Astrocyte of the spinal cord (primary cell): ENCODE measurements at regions not wholly inside any gene's neighbourhood (a gene's known extent, or its start where the extent isn't known, plus 50 kb on each side); places are given as distances from the start of the nearest gene placed in this dataset.

Source experiments
- DNase-seq: peaks from one replicate; pipeline ENCODE4 v3.0.0; 2011; ENCODE audit warnings: low read depth, low spot score
- H3K4me3 ChIP-seq: 2 replicates; pipeline ENCODE4 v1.5.1; 2011; ENCODE audit warnings: low read depth, mild to moderate bottlenecking, low read length, moderate library complexity
- CTCF ChIP-seq: IDR thresholded peaks from 2 replicates; pipeline ENCODE4 v1.5.1; 2012; ENCODE audit warnings: low read depth, mild to moderate bottlenecking, low read length, inconsistent platforms
- in situ Hi-C: cut with HindIII; loops from 2 replicates; pipeline ENCODE4 v1.10.0; 2017; ENCODE audit warnings: low sequenced_read_pairs

DNA sequence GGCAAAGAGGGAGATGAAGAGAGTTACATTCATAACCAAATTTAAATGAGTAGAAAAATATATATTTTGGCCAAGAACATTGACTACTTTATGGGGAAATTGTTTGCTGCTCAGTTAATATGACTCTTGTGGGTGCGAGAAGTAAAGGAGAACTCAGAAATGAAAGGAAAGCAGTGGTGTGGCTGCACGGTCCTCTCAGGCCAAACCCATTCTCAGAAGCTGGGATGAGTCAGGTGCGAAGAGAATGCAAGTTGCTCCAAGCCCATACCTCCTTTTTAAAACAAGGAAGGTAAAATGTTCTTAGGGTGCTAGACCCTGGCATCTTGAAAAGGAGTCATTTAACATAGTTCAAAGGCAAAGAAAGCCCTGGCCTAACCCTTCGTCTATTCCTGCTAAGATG, 258.6 kb downstream of the RAD51AP2 start:
- no peak overlapping the region for H3K4me3 ChIP-seq
- in situ Hi-C loops = no loop called here
- TF ChIP-seq CTCF = no peak
- no peak for DNase-seq

DNA sequence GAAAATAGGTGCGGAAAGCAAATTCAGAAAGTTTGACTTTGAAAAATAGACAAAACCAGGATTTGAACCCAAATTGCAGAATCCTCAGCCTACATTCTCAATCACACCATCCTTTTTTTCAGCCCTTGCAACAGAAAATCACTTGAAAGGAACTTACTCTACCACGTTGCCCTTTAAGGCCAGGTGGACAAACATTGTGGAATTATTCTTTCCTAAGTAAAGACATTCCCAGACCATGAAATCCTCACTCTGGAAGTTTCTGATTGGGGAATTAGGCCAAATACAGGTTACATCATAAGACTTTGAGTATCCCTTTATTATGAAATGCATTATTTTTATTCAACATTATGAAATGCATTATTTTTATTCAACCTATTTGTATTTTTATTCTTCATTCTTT, 259.4 kb downstream of the RAD51AP2 start:
- in situ Hi-C loops = no loop called here
- TF ChIP-seq CTCF = no peak
- no peak overlapping the region for H3K4me3 ChIP-seq
- DNase-seq = no peak

GRCh38 chr2:17257189-17257909, 260.9 kb downstream of the RAD51AP2 start:
- peak; percentile 26 for DNase-seq

DNA sequence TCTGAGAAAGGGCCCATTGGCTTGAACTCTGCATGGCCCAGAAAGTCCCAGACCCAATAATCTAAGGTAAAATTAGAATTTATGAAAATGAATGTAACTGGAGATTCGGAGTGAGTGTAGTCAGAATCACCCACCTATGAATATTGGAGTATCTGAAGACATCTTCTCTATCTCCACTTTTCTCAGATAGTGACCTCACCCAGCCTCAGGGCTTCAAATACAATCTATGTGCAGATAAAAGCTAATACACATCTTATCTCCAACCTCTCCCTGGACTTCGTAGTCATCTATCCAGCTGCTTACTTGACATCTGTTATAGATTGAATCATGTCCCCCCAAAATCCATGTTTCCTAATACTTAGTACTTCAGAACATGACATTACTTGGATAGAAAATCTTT, 263.2 kb downstream of the RAD51AP2 start:
- no peak for TF ChIP-seq CTCF
- in situ Hi-C loops = no loop called here
- no peak overlapping the region for H3K4me3 ChIP-seq
- DNase-seq = no peak

More at GRCh38 chr2:17257189-17257909, 260.9 kb downstream of the RAD51AP2 start:
- in situ Hi-C loops = no loop called here
- H3K4me3 ChIP-seq = no peak overlapping the region
- no peak for TF ChIP-seq CTCF

DNA sequence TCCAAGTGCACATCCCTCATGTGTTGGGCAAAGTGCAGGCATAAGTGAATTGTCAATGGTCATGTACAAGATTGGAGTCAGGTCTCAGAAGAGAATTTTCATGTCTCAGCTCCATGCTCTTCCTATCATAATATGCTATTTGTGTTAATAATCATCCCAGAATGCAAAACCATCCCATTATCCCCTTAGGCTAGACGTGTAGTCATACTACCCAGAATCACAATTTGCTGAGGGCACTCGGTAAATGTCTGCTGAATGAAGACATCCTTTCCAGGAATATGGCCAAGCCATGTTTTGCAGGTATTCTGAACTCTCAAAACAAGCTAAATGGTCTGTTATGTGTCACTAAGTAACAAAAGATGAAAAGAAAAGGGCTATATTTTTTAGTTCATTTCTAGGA, 263.8 kb downstream of the RAD51AP2 start:
- H3K4me3 ChIP-seq = no peak overlapping the region
- no peak for TF ChIP-seq CTCF
- DNase-seq = no peak
- in situ Hi-C loops = no loop called here

GRCh38 chr2:17252258-17252657, 266.0 kb downstream of the RAD51AP2 start:
- no peak for DNase-seq
- in situ Hi-C loops = no loop called here
- no peak overlapping the region for H3K4me3 ChIP-seq
- TF ChIP-seq CTCF = no peak
